Type B pancreatic cell (in vitro differentiated cells): ENCODE measurements at regions not wholly inside any gene's neighbourhood (a gene's known extent, or its start where the extent isn't known, plus 50 kb on each side); places are given as distances from the start of the nearest gene placed in this dataset.

ENCODE experiments used
- DNase-seq: peaks from one replicate; pipeline ENCODE4 v3.0.0; 2021; ENCODE audit warnings: mixed read lengths; ENCODE audit not compliant: unreplicated experiment; ENCODE audit errors: extremely low spot score
- H3K27ac Mint-ChIP-seq: 2 replicates; pipeline ENCODE4 v1.8.0; 2021; ENCODE audit warnings: mild to moderate bottlenecking, mixed read lengths
- H3K27me3 Mint-ChIP-seq: 2 replicates; pipeline ENCODE4 v1.8.0; 2021; ENCODE audit warnings: mixed read lengths
- H3K36me3 Mint-ChIP-seq: 2 replicates; pipeline ENCODE4 v1.8.0; 2021; ENCODE audit warnings: mixed read lengths
- H3K4me1 Mint-ChIP-seq: one replicate; pipeline ENCODE4 v1.8.0; 2021; ENCODE audit warnings: mixed read lengths; ENCODE audit not compliant: unreplicated experiment
- H3K4me3 Mint-ChIP-seq: 2 replicates; pipeline ENCODE4 v1.8.0; 2021; ENCODE audit warnings: mild to moderate bottlenecking, mixed read lengths
- H3K9me3 Mint-ChIP-seq: 2 replicates; pipeline ENCODE4 v1.8.0; 2021; ENCODE audit warnings: mixed read lengths
- TF ChIP-seq, protein P1 (sequence below): fragments of 200-600 bp; sonication (generic); conservative IDR thresholded peaks from 2 replicates; pipeline ENCODE4 v1.5.0; 2021; ENCODE audit warnings: antibody characterized with exemption, mild to moderate bottlenecking

DNA sequence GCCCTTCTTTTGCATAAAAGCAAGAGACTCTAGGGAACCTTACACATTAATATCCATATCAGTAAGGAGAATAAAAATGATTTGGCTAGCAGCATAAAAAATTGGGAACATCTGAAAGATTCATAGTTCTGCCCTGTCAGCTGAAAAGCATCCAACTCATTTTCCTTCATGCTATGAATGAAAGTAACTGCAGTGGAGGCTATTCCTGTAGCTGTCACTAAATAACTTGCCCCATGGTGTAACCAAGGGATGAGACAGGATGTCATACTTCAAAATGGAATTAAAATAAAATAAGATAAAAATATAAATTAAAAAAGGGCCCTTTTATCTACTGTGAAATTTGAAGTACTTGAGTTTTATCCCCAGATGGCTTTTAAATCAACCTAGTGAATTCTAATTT is 878.8 kb downstream of the C4orf33 start:
- Mint-ChIP-seq H3K4me1 (no peaks in the 10 kb centered on the region), H3K36me3 (no peaks in the 10 kb centered on the region), H3K27ac (no peak overlapping the region), H3K4me3 (no peak overlapping the region), H3K27me3 (no peaks in the 10 kb centered on the region), H3K9me3 (no peaks in the 10 kb centered on the region)
- TF ChIP-seq, protein P1, sequence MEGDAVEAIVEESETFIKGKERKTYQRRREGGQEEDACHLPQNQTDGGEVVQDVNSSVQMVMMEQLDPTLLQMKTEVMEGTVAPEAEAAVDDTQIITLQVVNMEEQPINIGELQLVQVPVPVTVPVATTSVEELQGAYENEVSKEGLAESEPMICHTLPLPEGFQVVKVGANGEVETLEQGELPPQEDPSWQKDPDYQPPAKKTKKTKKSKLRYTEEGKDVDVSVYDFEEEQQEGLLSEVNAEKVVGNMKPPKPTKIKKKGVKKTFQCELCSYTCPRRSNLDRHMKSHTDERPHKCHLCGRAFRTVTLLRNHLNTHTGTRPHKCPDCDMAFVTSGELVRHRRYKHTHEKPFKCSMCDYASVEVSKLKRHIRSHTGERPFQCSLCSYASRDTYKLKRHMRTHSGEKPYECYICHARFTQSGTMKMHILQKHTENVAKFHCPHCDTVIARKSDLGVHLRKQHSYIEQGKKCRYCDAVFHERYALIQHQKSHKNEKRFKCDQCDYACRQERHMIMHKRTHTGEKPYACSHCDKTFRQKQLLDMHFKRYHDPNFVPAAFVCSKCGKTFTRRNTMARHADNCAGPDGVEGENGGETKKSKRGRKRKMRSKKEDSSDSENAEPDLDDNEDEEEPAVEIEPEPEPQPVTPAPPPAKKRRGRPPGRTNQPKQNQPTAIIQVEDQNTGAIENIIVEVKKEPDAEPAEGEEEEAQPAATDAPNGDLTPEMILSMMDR: no peak
- DNase-seq: no peak

DNA sequence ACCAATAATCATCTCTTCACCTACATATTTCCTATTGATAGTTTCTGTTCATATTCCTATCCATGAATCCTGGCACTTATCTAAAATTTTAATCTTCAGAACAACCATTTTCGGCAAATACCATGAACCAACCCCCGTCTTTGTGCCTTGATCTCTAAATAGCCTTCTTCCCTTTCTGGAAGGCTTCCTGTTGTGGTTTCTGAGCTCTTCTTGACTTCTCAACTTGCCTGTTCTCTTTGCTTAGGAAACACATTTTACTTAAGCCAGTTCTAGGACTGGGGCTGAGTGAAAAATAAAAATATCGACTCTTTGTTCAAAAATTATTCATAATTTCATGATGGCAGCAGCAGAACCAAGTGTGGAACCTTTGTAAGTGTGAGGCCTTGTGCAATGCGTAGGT is 882.4 kb downstream of the C4orf33 start:
- Mint-ChIP-seq H3K4me1 (no peaks in the 10 kb centered on the region), H3K27ac (no peak overlapping the region), H3K4me3 (no peak overlapping the region), H3K36me3 (no peaks in the 10 kb centered on the region), H3K9me3 (no peaks in the 10 kb centered on the region), H3K27me3 (no peaks in the 10 kb centered on the region)
- TF ChIP-seq, protein P1: no peak
- DNase-seq: no peak

DNA sequence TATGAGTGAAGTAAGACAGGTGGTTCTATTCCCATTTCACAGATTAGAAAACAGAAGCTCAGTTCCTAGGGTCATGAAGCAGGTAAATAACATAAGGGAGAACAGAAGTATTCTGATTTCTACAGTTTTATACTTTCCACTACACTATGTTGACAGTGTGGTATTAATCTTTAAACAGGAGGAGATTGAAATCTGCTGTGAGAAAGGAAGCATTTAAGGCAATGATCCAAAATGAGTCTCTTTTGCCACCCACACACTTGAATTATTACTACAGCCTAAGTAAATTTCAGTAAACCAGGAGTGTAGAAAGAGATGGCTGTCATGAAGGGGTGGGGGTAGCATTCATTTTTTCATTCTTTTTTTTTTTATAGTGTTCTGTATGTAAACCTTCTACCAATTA is 893.0 kb downstream of the C4orf33 start:
- Mint-ChIP-seq H3K27me3 (no peaks in the 10 kb centered on the region), H3K27ac (no peak overlapping the region), H3K4me3 (no peak overlapping the region), H3K36me3 (no peaks in the 10 kb centered on the region), H3K9me3 (no peaks in the 10 kb centered on the region), H3K4me1 (no peaks in the 10 kb centered on the region)
- TF ChIP-seq, protein P1: no peak
- DNase-seq: no peak

DNA sequence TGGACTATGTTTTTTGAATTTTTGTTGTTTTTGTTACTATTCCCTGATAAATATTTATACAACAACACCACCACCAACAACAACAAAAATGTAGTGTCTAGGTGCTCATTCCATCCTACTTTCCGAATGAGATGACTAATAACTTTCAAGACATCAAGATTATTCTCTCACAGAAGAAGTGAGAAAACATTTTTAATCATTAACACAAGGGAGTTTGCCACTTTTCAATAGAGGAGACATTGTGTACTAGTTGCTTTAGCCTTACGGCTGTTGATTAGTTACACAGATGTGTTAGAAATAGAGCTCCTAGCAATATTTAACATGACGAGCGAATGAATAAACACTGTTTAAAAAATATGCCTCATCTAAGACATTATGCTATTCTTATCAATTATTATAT is 898.8 kb downstream of the C4orf33 start:
- Mint-ChIP-seq H3K36me3 (no peaks in the 10 kb centered on the region), H3K4me3 (no peak overlapping the region), H3K27me3 (no peaks in the 10 kb centered on the region), H3K27ac (no peak overlapping the region), H3K9me3 (no peaks in the 10 kb centered on the region), H3K4me1 (no peaks in the 10 kb centered on the region)
- TF ChIP-seq, protein P1: no peak
- no peak for DNase-seq

DNA sequence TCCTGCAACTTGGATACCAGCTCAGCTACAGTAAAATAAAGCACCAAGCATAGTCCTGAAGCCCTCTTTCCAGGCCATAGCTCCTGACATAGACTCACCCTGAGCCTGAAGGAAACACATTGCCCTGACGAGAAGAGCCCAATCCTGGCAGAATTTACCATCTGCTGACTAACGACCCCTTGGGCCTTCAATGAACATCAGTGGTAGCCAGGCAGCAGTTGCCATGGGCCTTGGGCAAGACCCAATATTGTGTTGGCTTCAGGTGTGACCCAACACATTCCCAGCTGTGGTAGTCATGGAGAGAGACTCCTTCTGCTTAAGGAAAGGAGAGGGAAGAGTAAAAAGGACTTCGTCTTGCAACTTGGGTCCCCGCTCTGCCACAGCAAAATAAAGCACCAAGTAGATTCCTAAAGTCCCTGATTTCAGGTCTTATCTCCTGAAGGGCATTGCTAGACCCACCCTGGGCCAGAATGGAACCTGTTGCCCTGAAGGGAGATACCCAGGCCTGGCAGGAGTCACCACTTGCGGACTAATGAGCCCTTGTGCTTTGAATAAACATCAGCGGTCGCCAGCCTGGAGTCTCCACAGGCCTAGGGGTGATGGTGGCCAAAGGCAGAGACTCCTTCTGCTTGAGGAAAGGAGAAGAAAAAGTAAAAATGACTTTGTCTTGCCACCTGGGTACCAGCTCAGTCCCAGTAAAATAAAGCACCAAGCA is 902.6 kb downstream of the C4orf33 start:
- Mint-ChIP-seq H3K36me3 (no peaks in the 10 kb centered on the region), H3K27me3 (no peaks in the 10 kb centered on the region), H3K4me3 (no peak overlapping the region), H3K27ac (no peak overlapping the region), H3K4me1 (no peaks in the 10 kb centered on the region), H3K9me3 (no peaks in the 10 kb centered on the region)
- DNase-seq: no peak
- TF ChIP-seq, protein P1: no peak
